ENCODE measurements at regions not wholly inside any gene's neighbourhood (a gene's known extent, or its start where the extent isn't known, plus 50 kb on each side); places are given as distances from the start of the nearest gene placed in this dataset.
"Not testable (repeated sequence)": the region's sequence is repeated elsewhere in the genome, so short reads cannot be mapped to it uniquely, and the experiment has no call there.

GRCh38 chr4:125765941-125766340 lies 451.2 kb downstream of the FAT4 start:
- Mint-ChIP-seq H3K9me3 (peaks cover 3% of the 10 kb centered on the region), H3K27me3 (no peaks in the 10 kb centered on the region), H3K4me3 (no peak overlapping the region)

GRCh38 chr4:125770814-125771398 lies 456.2 kb downstream of the FAT4 start:
- Mint-ChIP-seq H3K27ac (no peak overlapping the region), H3K4me3 (no peak overlapping the region), H3K36me3 (ENCODE audit: low read depth) (no peaks in the 10 kb centered on the region), H3K9me3 (peaks cover 12% of the 10 kb centered on the region), H3K27me3 (no peaks in the 10 kb centered on the region), H3K4me1 (no peaks in the 10 kb centered on the region)
- no peak for ATAC-seq (replicated peaks)

More at GRCh38 chr4:125765941-125766340, 451.2 kb downstream of the FAT4 start:
- no peak for ATAC-seq (replicated peaks)
- H3K4me1 Mint-ChIP-seq: no peaks in the 10 kb centered on the region
- no peak overlapping the region for H3K27ac Mint-ChIP-seq
- H3K36me3 Mint-ChIP-seq (ENCODE audit: low read depth): no peaks in the 10 kb centered on the region

GRCh38 chr4:125772680-125773079 lies 457.9 kb downstream of the FAT4 start:
- no peak for ATAC-seq (replicated peaks)
- Mint-ChIP-seq H3K27me3 (no peaks in the 10 kb centered on the region), H3K36me3 (ENCODE audit: low read depth) (no peaks in the 10 kb centered on the region), H3K4me3 (no peak overlapping the region), H3K9me3 (peaks cover 15% of the 10 kb centered on the region), H3K27ac (no peak overlapping the region), H3K4me1 (no peaks in the 10 kb centered on the region)

- Mint-ChIP-seq H3K36me3 (ENCODE audit: low read depth) (no peaks in the 10 kb centered on the region), H3K4me3 (no peak overlapping the region), H3K27me3 (no peaks in the 10 kb centered on the region), H3K9me3 (peaks cover 17% of the 10 kb centered on the region), H3K4me1 (no peaks in the 10 kb centered on the region), H3K27ac (no peak overlapping the region)
- no peak for ATAC-seq (replicated peaks)
Measured at GRCh38 chr4:125773502-125773901, 458.7 kb downstream of the FAT4 start.

- no peaks in the 10 kb centered on the region for H3K4me1 Mint-ChIP-seq
- H3K27ac Mint-ChIP-seq: no peak overlapping the region
- peaks cover 21% of the 10 kb centered on the region for H3K9me3 Mint-ChIP-seq
- no peaks in the 10 kb centered on the region for H3K36me3 Mint-ChIP-seq (ENCODE audit: low read depth)
- H3K4me3 Mint-ChIP-seq: no peak overlapping the region
- ATAC-seq (replicated peaks): no peak
- H3K27me3 Mint-ChIP-seq: no peaks in the 10 kb centered on the region
Measured at GRCh38 chr4:125773931-125774330, 459.2 kb downstream of the FAT4 start.

- Mint-ChIP-seq H3K27ac (no peak overlapping the region), H3K4me1 (no peaks in the 10 kb centered on the region), H3K9me3 (peaks cover 29% of the 10 kb centered on the region), H3K36me3 (ENCODE audit: low read depth) (no peaks in the 10 kb centered on the region), H3K4me3 (no peak overlapping the region), H3K27me3 (no peaks in the 10 kb centered on the region)
- no peak for ATAC-seq (replicated peaks)
Measured at GRCh38 chr4:125776146-125776545, 461.4 kb downstream of the FAT4 start.

- Mint-ChIP-seq H3K4me1 (no peaks in the 10 kb centered on the region), H3K27me3 (no peaks in the 10 kb centered on the region), H3K4me3 (no peak overlapping the region), H3K27ac (no peak overlapping the region), H3K36me3 (ENCODE audit: low read depth) (no peaks in the 10 kb centered on the region), H3K9me3 (peaks cover 25% of the 10 kb centered on the region)
- no peak for ATAC-seq (replicated peaks)
Measured at GRCh38 chr4:125780164-125780563, 465.4 kb downstream of the FAT4 start.

GRCh38 chr4:125780747-125781146 lies 466.0 kb downstream of the FAT4 start:
- Mint-ChIP-seq H3K36me3 (ENCODE audit: low read depth) (no peaks in the 10 kb centered on the region), H3K27ac (no peak overlapping the region), H3K27me3 (no peaks in the 10 kb centered on the region), H3K4me1 (no peaks in the 10 kb centered on the region), H3K4me3 (no peak overlapping the region), H3K9me3 (peaks cover 22% of the 10 kb centered on the region)
- no peak for ATAC-seq (replicated peaks)

GRCh38 chr4:125781651-125782050 lies 466.9 kb downstream of the FAT4 start:
- Mint-ChIP-seq H3K9me3 (peaks cover 21% of the 10 kb centered on the region), H3K4me3 (no peak overlapping the region), H3K36me3 (ENCODE audit: low read depth) (no peaks in the 10 kb centered on the region), H3K27ac (no peak overlapping the region), H3K27me3 (no peaks in the 10 kb centered on the region), H3K4me1 (no peaks in the 10 kb centered on the region)
- no peak for ATAC-seq (replicated peaks)

- no peak for ATAC-seq (replicated peaks)
- no peaks in the 10 kb centered on the region for H3K4me1 Mint-ChIP-seq
- no peak overlapping the region for H3K4me3 Mint-ChIP-seq
- no peak overlapping the region for H3K27ac Mint-ChIP-seq
- peaks cover 5% of the 10 kb centered on the region for H3K9me3 Mint-ChIP-seq
- no peaks in the 10 kb centered on the region for H3K27me3 Mint-ChIP-seq
- no peaks in the 10 kb centered on the region for H3K36me3 Mint-ChIP-seq (ENCODE audit: low read depth)
Measured at GRCh38 chr4:125784741-125785140, 470.0 kb downstream of the FAT4 start.

- no peak overlapping the region for H3K4me3 Mint-ChIP-seq
- H3K27ac Mint-ChIP-seq: no peak overlapping the region
- H3K9me3 Mint-ChIP-seq: no peaks in the 10 kb centered on the region
- no peak for ATAC-seq (replicated peaks)
- H3K36me3 Mint-ChIP-seq (ENCODE audit: low read depth): no peaks in the 10 kb centered on the region
- H3K4me1 Mint-ChIP-seq: no peaks in the 10 kb centered on the region
- no peaks in the 10 kb centered on the region for H3K27me3 Mint-ChIP-seq
Measured at GRCh38 chr4:125787707-125788106, 473.0 kb downstream of the FAT4 start.

GRCh38 chr4:125789023-125789422 lies 474.3 kb downstream of the FAT4 start:
- H3K4me1 Mint-ChIP-seq: no peaks in the 10 kb centered on the region
- no peak for ATAC-seq (replicated peaks)
- H3K36me3 Mint-ChIP-seq (ENCODE audit: low read depth): no peaks in the 10 kb centered on the region
- no peak overlapping the region for H3K27ac Mint-ChIP-seq
- H3K27me3 Mint-ChIP-seq: no peaks in the 10 kb centered on the region
- H3K4me3 Mint-ChIP-seq: no peak overlapping the region
- H3K9me3 Mint-ChIP-seq: no peaks in the 10 kb centered on the region

GRCh38 chr4:125791896-125792295 lies 477.1 kb downstream of the FAT4 start:
- H3K27me3 Mint-ChIP-seq: no peaks in the 10 kb centered on the region
- H3K36me3 Mint-ChIP-seq (ENCODE audit: low read depth): no peaks in the 10 kb centered on the region
- H3K4me1 Mint-ChIP-seq: no peaks in the 10 kb centered on the region
- H3K9me3 Mint-ChIP-seq: no peaks in the 10 kb centered on the region
- ATAC-seq (replicated peaks): no peak
- H3K27ac Mint-ChIP-seq: no peak overlapping the region
- H3K4me3 Mint-ChIP-seq: no peak overlapping the region

- no peak for ATAC-seq (replicated peaks)
- Mint-ChIP-seq H3K4me1 (no peaks in the 10 kb centered on the region), H3K27ac (no peak overlapping the region), H3K9me3 (no peaks in the 10 kb centered on the region), H3K4me3 (no peak overlapping the region), H3K27me3 (no peaks in the 10 kb centered on the region), H3K36me3 (ENCODE audit: low read depth) (no peaks in the 10 kb centered on the region)
Measured at GRCh38 chr4:125794989-125795388, 480.2 kb downstream of the FAT4 start.

GRCh38 chr4:125796138-125796537 lies 481.4 kb downstream of the FAT4 start:
- ATAC-seq (replicated peaks): no peak
- Mint-ChIP-seq H3K27ac (no peak overlapping the region), H3K4me1 (no peaks in the 10 kb centered on the region), H3K27me3 (no peaks in the 10 kb centered on the region), H3K36me3 (ENCODE audit: low read depth) (no peaks in the 10 kb centered on the region), H3K4me3 (no peak overlapping the region), H3K9me3 (no peaks in the 10 kb centered on the region)

GRCh38 chr4:125797621-125798020 lies 482.9 kb downstream of the FAT4 start:
- not testable (repeated sequence) for ATAC-seq (replicated peaks); H3K4me3 Mint-ChIP-seq; H3K36me3 Mint-ChIP-seq (ENCODE audit: low read depth); H3K27ac Mint-ChIP-seq; H3K27me3 Mint-ChIP-seq; H3K4me1 Mint-ChIP-seq; H3K9me3 Mint-ChIP-seq
